ENCODE measurements at regions not wholly inside any gene's neighbourhood (a gene's known extent, or its start where the extent isn't known, plus 50 kb on each side); places are given as distances from the start of the nearest gene placed in this dataset.
A peak's percentile ranks its signal among the peaks of the same experiment; 100 is the strongest.

GRCh38 chr22:49676783-49677494 lies 150.7 kb downstream of the BRD1 start:
- H3K36me3 ChIP-seq (ENCODE audit: control insufficient read depth in 2 of 2, insufficient read depth in 1 of 2, low read length in 2 of 2) = no peaks in the 10 kb centered on the region
- CTCF ChIA-PET = interaction anchor here (1.6 kb wide), 1 partner anchor 10 kb away, joined by 3 read pairs; no protein-coding TSS in a partner anchor
- H3K4me3 ChIP-seq (ENCODE audit: low read depth, low read length) = no peak overlapping the region
- H3K4me1 ChIP-seq (ENCODE audit: control insufficient read depth, insufficient read depth, low read length) = no peaks in the 10 kb centered on the region
- TF ChIP-seq, protein P1, sequence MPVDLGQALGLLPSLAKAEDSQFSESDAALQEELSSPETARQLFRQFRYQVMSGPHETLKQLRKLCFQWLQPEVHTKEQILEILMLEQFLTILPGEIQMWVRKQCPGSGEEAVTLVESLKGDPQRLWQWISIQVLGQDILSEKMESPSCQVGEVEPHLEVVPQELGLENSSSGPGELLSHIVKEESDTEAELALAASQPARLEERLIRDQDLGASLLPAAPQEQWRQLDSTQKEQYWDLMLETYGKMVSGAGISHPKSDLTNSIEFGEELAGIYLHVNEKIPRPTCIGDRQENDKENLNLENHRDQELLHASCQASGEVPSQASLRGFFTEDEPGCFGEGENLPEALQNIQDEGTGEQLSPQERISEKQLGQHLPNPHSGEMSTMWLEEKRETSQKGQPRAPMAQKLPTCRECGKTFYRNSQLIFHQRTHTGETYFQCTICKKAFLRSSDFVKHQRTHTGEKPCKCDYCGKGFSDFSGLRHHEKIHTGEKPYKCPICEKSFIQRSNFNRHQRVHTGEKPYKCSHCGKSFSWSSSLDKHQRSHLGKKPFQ (tag by site-specific recombination; IDR thresholded peaks at IDR 0.05) = no peak
- TF ChIP-seq ZNF19 (tag by site-specific recombination; IDR thresholded peaks at IDR 0.05; ENCODE audit: low read depth) (no peak), ZNF121 (tag by site-specific recombination; IDR thresholded peaks at IDR 0.05) (no peak), ZNF629 (tag by site-specific recombination; IDR thresholded peaks at IDR 0.05) (no peak), EGR2 (tag by site-specific recombination; IDR thresholded peaks at IDR 0.05; ENCODE audit: low read depth) (no peak), ZNF510 (tag by site-specific recombination; IDR thresholded peaks at IDR 0.05; ENCODE audit: insufficient replicate concordance) (no peak), ZNF433 (tag by site-specific recombination; IDR thresholded peaks at IDR 0.05; ENCODE audit: low read depth) (no peak), ZNF155 (tag by site-specific recombination; IDR thresholded peaks at IDR 0.05) (no peak), ZNF146 (tag by site-specific recombination; IDR thresholded peaks at IDR 0.05) (no peak), HOXA7 (CRISPR knock-in tag; IDR thresholded peaks at IDR 0.05; ENCODE audit: borderline replicate concordance) (no peak)
- TF ChIP-seq, protein P2, sequence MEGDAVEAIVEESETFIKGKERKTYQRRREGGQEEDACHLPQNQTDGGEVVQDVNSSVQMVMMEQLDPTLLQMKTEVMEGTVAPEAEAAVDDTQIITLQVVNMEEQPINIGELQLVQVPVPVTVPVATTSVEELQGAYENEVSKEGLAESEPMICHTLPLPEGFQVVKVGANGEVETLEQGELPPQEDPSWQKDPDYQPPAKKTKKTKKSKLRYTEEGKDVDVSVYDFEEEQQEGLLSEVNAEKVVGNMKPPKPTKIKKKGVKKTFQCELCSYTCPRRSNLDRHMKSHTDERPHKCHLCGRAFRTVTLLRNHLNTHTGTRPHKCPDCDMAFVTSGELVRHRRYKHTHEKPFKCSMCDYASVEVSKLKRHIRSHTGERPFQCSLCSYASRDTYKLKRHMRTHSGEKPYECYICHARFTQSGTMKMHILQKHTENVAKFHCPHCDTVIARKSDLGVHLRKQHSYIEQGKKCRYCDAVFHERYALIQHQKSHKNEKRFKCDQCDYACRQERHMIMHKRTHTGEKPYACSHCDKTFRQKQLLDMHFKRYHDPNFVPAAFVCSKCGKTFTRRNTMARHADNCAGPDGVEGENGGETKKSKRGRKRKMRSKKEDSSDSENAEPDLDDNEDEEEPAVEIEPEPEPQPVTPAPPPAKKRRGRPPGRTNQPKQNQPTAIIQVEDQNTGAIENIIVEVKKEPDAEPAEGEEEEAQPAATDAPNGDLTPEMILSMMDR (tag by site-specific recombination; IDR thresholded peaks at IDR 0.05) = no peak
- H3K9me3 ChIP-seq (ENCODE audit: control insufficient read depth, insufficient read depth, low read depth, low read length) = no peaks in the 10 kb centered on the region
- no peak overlapping the region for H3K27ac ChIP-seq (ENCODE audit: extremely low read depth, low read depth, low read length)
- POLR2A ChIA-PET = no interaction called here

- no peak overlapping the region for H3K27ac ChIP-seq (ENCODE audit: extremely low read depth, low read depth, low read length)
- POLR2A ChIA-PET = no interaction called here
- no peak overlapping the region for H3K4me3 ChIP-seq (ENCODE audit: low read depth, low read length)
- CTCF ChIA-PET = interaction anchor here (1.6 kb wide), 1 partner anchor 10 kb away, joined by 3 read pairs; no protein-coding TSS in a partner anchor
- no peaks in the 10 kb centered on the region for H3K36me3 ChIP-seq (ENCODE audit: control insufficient read depth in 2 of 2, insufficient read depth in 1 of 2, low read length in 2 of 2)
- TF ChIP-seq BCL6B (tag by site-specific recombination; IDR thresholded peaks at IDR 0.05) = no peak
- TF ChIP-seq ZNF157 (tag by site-specific recombination; IDR thresholded peaks at IDR 0.05) = peak; percentile 90
- no peak for TF ChIP-seq ZBTB21 (tag by site-specific recombination; IDR thresholded peaks at IDR 0.05)
- H3K9me3 ChIP-seq (ENCODE audit: control insufficient read depth, insufficient read depth, low read depth, low read length) = no peaks in the 10 kb centered on the region
- no peaks in the 10 kb centered on the region for H3K4me1 ChIP-seq (ENCODE audit: control insufficient read depth, insufficient read depth, low read length)
These were observed 151.4 kb downstream of the BRD1 start for GRCh38 chr22:49676230-49676629.

- Histone ChIP-seq H3K9me3 (ENCODE audit: control insufficient read depth, insufficient read depth, low read depth, low read length) (no peaks in the 10 kb centered on the region), H3K4me3 (ENCODE audit: low read depth, low read length) (no peak overlapping the region), H3K4me1 (ENCODE audit: control insufficient read depth, insufficient read depth, low read length) (no peaks in the 10 kb centered on the region; the same call in 1 of the 2 replicates), H3K36me3 (ENCODE audit: control insufficient read depth in 2 of 2, insufficient read depth in 1 of 2, low read length in 2 of 2) (no peaks in the 10 kb centered on the region), H3K27ac (ENCODE audit: extremely low read depth, low read depth, low read length) (no peak overlapping the region)
- ChIA-PET CTCF (no interaction called here), POLR2A (interaction anchor here (0.7 kb wide), 1 partner anchor 53 kb away, joined by 3 read pairs; no protein-coding TSS in a partner anchor)
- no peak for TF ChIP-seq ZNF701 (tag by site-specific recombination; IDR thresholded peaks at IDR 0.05)
- TF ChIP-seq, protein P3, sequence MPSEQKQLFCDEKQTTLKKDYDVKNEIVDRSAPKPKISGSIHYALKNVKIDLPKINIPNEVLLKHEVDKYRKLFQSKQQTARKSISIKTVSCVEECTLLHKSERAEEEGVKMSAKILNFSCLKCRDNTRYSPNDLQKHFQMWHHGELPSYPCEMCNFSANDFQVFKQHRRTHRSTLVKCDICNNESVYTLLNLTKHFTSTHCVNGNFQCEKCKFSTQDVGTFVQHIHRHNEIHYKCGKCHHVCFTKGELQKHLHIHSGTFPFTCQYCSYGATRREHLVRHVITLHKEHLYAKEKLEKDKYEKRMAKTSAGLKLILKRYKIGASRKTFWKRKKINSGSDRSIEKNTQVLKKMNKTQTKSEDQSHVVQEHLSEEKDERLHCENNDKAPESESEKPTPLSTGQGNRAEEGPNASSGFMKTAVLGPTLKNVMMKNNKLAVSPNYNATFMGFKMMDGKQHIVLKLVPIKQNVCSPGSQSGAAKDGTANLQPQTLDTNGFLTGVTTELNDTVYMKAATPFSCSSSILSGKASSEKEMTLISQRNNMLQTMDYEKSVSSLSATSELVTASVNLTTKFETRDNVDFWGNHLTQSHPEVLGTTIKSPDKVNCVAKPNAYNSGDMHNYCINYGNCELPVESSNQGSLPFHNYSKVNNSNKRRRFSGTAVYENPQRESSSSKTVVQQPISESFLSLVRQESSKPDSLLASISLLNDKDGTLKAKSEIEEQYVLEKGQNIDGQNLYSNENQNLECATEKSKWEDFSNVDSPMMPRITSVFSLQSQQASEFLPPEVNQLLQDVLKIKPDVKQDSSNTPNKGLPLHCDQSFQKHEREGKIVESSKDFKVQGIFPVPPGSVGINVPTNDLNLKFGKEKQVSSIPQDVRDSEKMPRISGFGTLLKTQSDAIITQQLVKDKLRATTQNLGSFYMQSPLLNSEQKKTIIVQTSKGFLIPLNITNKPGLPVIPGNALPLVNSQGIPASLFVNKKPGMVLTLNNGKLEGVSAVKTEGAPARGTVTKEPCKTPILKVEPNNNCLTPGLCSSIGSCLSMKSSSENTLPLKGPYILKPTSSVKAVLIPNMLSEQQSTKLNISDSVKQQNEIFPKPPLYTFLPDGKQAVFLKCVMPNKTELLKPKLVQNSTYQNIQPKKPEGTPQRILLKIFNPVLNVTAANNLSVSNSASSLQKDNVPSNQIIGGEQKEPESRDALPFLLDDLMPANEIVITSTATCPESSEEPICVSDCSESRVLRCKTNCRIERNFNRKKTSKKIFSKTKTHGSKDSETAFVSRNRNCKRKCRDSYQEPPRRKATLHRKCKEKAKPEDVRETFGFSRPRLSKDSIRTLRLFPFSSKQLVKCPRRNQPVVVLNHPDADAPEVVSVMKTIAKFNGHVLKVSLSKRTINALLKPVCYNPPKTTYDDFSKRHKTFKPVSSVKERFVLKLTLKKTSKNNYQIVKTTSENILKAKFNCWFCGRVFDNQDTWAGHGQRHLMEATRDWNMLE (tag by site-specific recombination; conservative IDR thresholded peaks at IDR 0.05; ENCODE audit: low read depth) = no peak
- TF ChIP-seq TCF7L2 (IDR thresholded peaks at IDR 0.05; ENCODE audit: borderline replicate concordance, low read depth, low read length) = no peak
- TF ChIP-seq ZNF114 (tag by site-specific recombination; IDR thresholded peaks at IDR 0.05) = no peak
- no peak for TF ChIP-seq SETDB1 (IDR thresholded peaks at IDR 0.05; ENCODE audit: insufficient read length, low read length)
These were observed 153.1 kb downstream of the BRD1 start for GRCh38 chr22:49674479-49675050.
